ENCODE measurements at regions not wholly inside any gene's neighbourhood (a gene's known extent, or its start where the extent isn't known, plus 50 kb on each side); places are given as distances from the start of the nearest gene placed in this dataset.

DNA sequence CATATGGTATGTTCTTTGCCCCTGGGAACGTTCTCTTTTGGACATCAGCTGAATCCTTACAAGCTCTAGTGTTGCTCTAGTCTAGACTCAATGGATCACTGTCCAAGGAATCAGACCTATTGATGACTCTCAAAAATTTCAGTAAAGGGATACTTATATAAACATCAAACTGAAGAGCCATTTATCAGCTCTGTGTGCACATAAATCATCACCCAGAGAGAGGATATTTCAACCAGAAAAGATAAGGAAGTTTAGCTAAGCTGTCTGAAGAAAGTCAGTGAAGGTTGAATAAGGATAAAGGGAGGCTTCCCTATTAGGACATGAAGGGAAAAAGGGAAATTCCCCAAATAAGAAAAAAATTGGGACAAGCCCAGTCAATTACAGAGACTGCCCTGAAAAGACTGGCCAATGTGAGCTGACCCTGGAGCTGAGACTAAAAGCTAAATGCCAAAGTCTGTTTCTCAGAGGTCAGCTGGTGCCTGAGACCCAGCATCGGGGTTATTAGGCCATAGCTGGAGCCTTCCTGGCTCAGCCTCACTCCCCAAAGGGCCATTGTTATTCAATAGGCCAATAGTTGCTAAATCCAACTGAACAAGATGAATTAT is 424.1 kb upstream of the THBS1 start:
- TF ChIP-seq TAF1 (IDR thresholded peaks at IDR 0.05; ENCODE audit: low read depth) (no peak), EZH2 (IDR thresholded peaks at IDR 0.05; ENCODE audit: borderline replicate concordance, insufficient read depth, low read length, poor library complexity, severe bottlenecking) (no peak), POLR2AphosphoS5 (IDR thresholded peaks at IDR 0.05) (no peak), EP300 (conservative IDR thresholded peaks at IDR 0.05; ENCODE audit: poor library complexity, severe bottlenecking) (no peak), SMC3 (conservative IDR thresholded peaks at IDR 0.05; ENCODE audit: poor library complexity) (no peak), MXI1 (conservative IDR thresholded peaks at IDR 0.05; ENCODE audit: poor library complexity, severe bottlenecking) (no peak), RAD21 (conservative IDR thresholded peaks at IDR 0.05) (no peak)
- TF ChIP-seq, protein P1, sequence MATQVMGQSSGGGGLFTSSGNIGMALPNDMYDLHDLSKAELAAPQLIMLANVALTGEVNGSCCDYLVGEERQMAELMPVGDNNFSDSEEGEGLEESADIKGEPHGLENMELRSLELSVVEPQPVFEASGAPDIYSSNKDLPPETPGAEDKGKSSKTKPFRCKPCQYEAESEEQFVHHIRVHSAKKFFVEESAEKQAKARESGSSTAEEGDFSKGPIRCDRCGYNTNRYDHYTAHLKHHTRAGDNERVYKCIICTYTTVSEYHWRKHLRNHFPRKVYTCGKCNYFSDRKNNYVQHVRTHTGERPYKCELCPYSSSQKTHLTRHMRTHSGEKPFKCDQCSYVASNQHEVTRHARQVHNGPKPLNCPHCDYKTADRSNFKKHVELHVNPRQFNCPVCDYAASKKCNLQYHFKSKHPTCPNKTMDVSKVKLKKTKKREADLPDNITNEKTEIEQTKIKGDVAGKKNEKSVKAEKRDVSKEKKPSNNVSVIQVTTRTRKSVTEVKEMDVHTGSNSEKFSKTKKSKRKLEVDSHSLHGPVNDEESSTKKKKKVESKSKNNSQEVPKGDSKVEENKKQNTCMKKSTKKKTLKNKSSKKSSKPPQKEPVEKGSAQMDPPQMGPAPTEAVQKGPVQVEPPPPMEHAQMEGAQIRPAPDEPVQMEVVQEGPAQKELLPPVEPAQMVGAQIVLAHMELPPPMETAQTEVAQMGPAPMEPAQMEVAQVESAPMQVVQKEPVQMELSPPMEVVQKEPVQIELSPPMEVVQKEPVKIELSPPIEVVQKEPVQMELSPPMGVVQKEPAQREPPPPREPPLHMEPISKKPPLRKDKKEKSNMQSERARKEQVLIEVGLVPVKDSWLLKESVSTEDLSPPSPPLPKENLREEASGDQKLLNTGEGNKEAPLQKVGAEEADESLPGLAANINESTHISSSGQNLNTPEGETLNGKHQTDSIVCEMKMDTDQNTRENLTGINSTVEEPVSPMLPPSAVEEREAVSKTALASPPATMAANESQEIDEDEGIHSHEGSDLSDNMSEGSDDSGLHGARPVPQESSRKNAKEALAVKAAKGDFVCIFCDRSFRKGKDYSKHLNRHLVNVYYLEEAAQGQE (IDR thresholded peaks at IDR 0.05; ENCODE audit: borderline replicate concordance) = no peak
- TF ChIP-seq, protein P2, sequence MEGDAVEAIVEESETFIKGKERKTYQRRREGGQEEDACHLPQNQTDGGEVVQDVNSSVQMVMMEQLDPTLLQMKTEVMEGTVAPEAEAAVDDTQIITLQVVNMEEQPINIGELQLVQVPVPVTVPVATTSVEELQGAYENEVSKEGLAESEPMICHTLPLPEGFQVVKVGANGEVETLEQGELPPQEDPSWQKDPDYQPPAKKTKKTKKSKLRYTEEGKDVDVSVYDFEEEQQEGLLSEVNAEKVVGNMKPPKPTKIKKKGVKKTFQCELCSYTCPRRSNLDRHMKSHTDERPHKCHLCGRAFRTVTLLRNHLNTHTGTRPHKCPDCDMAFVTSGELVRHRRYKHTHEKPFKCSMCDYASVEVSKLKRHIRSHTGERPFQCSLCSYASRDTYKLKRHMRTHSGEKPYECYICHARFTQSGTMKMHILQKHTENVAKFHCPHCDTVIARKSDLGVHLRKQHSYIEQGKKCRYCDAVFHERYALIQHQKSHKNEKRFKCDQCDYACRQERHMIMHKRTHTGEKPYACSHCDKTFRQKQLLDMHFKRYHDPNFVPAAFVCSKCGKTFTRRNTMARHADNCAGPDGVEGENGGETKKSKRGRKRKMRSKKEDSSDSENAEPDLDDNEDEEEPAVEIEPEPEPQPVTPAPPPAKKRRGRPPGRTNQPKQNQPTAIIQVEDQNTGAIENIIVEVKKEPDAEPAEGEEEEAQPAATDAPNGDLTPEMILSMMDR (IDR thresholded peaks at IDR 0.05; ENCODE audit: poor library complexity, severe bottlenecking) = no peak
- no peaks in the 10 kb centered on the region for H3K9me2 ChIP-seq (ENCODE audit: insufficient read depth, low read length)
- no peaks in the 10 kb centered on the region for H3K9me3 ChIP-seq (ENCODE audit: low read length)
- H2AFZ ChIP-seq (ENCODE audit: low read depth, low read length) = no peak overlapping the region
- no peaks in the 10 kb centered on the region for H3K27me3 ChIP-seq (ENCODE audit: insufficient read depth, low read depth, low read length)
- no peaks in the 10 kb centered on the region for H3F3A ChIP-seq (ENCODE audit: insufficient read depth, low read length, poor library complexity, severe bottlenecking)
- no peak overlapping the region for H3K27ac ChIP-seq (ENCODE audit: low read length)
- H4K20me1 ChIP-seq (ENCODE audit: insufficient read depth) = no peaks in the 10 kb centered on the region
- H3K9ac ChIP-seq (ENCODE audit: low read length) = no peak overlapping the region
- no peaks in the 10 kb centered on the region for H3K36me3 ChIP-seq (ENCODE audit: insufficient read depth, low read length)
- no peak overlapping the region for H3K4me3 ChIP-seq (ENCODE audit: low read length)
- no peaks in the 10 kb centered on the region for H3K79me2 ChIP-seq (replicated peaks; ENCODE audit: insufficient read depth, low read length)
- no peak overlapping the region for H3K4me2 ChIP-seq (ENCODE audit: low read length)

DNA sequence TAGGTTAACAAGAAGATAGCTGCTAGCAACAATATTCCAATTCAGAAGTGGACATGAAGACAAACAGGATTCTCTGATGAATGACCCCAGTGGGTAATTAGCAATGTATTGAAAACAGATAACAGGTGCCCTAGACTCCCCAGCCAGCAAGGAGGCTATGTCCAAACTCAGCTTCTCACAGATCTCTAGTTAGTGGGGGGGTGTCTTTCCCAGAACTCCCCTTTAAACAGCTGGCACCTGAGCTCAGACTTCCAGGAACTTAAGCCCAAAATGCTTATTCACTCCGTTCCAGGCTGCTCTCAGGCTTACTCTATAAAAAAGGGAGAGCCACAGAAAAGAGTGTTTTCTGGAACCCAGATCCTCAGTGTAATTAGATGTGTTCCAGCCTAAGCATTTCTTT is 423.0 kb upstream of the THBS1 start:
- H3K4me2 ChIP-seq (ENCODE audit: low read length) = no peak overlapping the region
- H4K20me1 ChIP-seq (ENCODE audit: insufficient read depth) = no peaks in the 10 kb centered on the region
- TF ChIP-seq MXI1 (conservative IDR thresholded peaks at IDR 0.05; ENCODE audit: poor library complexity, severe bottlenecking) = no peak
- TF ChIP-seq EP300 (conservative IDR thresholded peaks at IDR 0.05; ENCODE audit: poor library complexity, severe bottlenecking) = no peak
- TF ChIP-seq POLR2AphosphoS5 (IDR thresholded peaks at IDR 0.05) = no peak
- TF ChIP-seq, protein P2 (IDR thresholded peaks at IDR 0.05; ENCODE audit: poor library complexity, severe bottlenecking) = no peak
- no peaks in the 10 kb centered on the region for H3K9me2 ChIP-seq (ENCODE audit: insufficient read depth, low read length)
- H3K79me2 ChIP-seq (replicated peaks; ENCODE audit: insufficient read depth, low read length) = no peaks in the 10 kb centered on the region
- H3F3A ChIP-seq (ENCODE audit: insufficient read depth, low read length, poor library complexity, severe bottlenecking) = no peaks in the 10 kb centered on the region
- H3K9me3 ChIP-seq (ENCODE audit: low read length) = no peaks in the 10 kb centered on the region
- H3K4me3 ChIP-seq (ENCODE audit: low read length) = no peak overlapping the region
- H3K27ac ChIP-seq (ENCODE audit: low read length) = no peak overlapping the region
- H3K9ac ChIP-seq (ENCODE audit: low read length) = no peak overlapping the region
- no peak overlapping the region for H2AFZ ChIP-seq (ENCODE audit: low read depth, low read length)
- no peaks in the 10 kb centered on the region for H3K27me3 ChIP-seq (ENCODE audit: insufficient read depth, low read depth, low read length)
- H3K36me3 ChIP-seq (ENCODE audit: insufficient read depth, low read length) = no peaks in the 10 kb centered on the region
